ENCODE measurements at regions not wholly inside any gene's neighbourhood (a gene's known extent, or its start where the extent isn't known, plus 50 kb on each side); places are given as distances from the start of the nearest gene placed in this dataset.
A peak's percentile ranks its signal among the peaks of the same experiment; 100 is the strongest.

DNA sequence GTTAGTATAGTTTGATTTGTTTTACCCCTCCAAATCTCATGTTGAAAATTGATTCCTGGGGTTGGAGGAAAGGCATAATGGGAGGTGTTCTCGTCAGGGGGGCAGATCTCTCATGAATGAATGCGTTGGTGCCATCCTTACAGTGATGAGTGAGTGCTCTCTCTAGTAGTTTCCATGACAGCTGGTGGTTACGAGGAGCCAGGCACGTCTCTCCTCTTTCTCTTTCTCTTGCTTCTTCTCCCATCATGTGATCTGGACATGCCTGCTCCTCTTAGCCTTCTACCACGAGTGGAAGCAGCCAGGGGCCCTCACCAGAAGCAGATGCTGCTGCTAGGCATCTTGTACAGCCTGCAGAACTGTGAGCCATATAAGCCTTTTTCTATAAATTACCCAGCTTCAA lies 454.1 kb downstream of the EFNA5 start:
- DNase-seq (ENCODE audit: low spot score): no peak

GRCh38 chr5:107215611-107216010 lies 455.1 kb downstream of the EFNA5 start:
- no peak for DNase-seq (ENCODE audit: low spot score)

- DNase-seq (ENCODE audit: low spot score): no peak
Observed at GRCh38 chr5:107213025-107213424, 457.7 kb downstream of the EFNA5 start.

- DNase-seq (ENCODE audit: low spot score): no peak
Observed at GRCh38 chr5:107211630-107212029, 459.1 kb downstream of the EFNA5 start.

DNA sequence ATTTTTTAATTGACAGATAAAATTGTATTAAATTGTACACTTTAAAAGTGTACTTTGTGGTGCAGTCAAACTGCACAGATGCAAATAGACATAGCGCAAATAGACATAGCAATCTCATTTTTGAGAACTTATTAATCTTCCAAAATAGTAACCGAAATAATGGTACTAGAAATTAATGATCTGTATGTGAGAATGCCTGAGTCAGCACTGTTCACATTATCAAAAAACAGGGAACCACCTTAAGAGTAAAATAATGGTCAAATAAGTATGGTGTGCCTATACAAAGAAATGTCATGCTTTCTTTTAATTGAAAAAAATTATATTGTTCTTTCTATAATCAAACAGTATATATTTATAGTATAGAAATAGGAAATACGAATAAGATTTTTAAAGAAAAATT lies 461.9 kb downstream of the EFNA5 start:
- DNase-seq (ENCODE audit: low spot score): no peak

- DNase-seq (ENCODE audit: low spot score): no peak
Observed at GRCh38 chr5:107204413-107204812, 466.3 kb downstream of the EFNA5 start.

GRCh38 chr5:107203243-107203642 lies 467.5 kb downstream of the EFNA5 start:
- no peak for DNase-seq (ENCODE audit: low spot score)

- DNase-seq (ENCODE audit: low spot score): no peak
Observed at GRCh38 chr5:107199756-107200155, 471.0 kb downstream of the EFNA5 start.

GRCh38 chr5:107196500-107197059 lies 474.2 kb downstream of the EFNA5 start:
- DNase-seq (ENCODE audit: low spot score): no peak

DNA sequence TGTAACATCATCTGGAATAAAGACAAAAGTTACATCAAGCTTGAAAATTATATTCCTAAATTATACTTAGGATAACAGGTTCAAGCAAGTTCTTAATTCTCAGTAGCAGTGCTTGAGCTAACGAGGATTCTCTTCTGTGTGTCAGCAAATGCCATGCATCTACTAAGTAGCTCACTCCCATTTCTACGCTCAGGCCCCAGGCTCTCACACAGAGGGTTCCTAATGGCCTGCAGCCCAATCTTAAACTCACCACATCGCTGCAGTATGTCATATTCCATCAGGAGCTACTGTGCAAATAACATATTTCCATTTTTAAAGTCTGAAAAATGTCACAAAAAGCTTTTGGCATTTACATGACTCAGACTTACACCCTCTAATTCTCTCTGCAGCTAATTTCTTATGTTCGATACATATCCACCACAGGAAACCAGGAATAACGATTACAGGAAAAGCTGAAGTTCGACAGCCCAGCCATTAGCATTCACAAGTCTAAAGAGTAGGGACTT lies 474.8 kb downstream of the EFNA5 start:
- no peak for DNase-seq (ENCODE audit: low spot score)

DNA sequence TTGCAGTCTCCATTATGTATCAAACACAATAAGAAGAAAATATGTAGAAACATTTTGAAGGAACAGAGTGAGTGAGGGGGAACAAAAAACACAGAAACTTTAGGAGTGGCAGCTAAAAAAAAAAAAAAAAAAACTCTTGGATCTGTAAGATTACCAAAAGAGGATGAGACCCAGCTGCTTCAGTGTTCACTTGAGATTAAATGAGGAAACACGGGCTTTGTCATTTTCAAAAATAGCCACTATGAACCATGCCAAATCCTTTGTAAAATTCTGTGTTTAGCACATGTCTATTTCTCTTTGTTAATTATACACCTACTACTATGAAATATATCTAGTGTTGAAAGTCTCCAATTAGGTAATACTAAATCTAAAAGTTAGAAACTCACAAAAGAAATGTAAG lies 485.9 kb downstream of the EFNA5 start:
- no peak for DNase-seq (ENCODE audit: low spot score)

DNA sequence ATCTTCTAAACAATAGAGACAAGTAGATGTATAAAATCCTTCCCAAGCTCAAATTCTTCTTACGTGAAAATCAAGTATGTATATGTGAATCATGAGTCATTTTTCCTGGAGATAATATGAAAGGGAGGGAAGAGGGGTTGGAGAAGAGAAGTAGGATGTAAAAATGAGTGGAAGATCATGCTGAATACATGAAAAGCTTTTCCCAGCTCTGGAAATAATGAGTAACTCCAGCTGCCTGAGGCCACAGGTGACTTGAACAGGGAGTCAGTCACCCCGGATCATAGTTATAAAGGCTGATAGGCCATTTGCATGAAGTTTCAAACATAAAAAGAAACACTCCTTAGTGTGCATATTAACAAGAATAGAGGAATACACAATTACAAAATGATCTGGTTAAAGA lies 486.7 kb downstream of the EFNA5 start:
- no peak for DNase-seq (ENCODE audit: low spot score)

DNA sequence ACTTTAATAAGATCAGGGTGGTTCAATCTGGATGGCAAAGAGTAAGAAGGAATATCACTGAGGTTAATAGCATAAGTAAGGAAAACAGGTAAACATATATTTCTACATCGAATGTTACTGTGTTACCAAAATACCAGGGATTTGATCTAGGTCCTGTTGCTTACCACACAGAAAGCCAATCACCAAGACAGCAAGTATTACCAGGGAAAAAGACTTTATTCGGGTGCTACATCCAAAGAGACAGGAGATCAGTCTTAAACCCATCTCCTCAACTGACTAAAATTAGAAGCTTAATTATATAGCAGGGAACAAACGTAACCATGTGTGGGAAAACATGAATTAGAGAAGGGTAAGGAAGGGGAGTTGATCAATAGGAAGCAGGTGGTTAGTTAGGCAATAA lies 500.1 kb downstream of the EFNA5 start:
- no peak for DNase-seq (ENCODE audit: low spot score)

DNA sequence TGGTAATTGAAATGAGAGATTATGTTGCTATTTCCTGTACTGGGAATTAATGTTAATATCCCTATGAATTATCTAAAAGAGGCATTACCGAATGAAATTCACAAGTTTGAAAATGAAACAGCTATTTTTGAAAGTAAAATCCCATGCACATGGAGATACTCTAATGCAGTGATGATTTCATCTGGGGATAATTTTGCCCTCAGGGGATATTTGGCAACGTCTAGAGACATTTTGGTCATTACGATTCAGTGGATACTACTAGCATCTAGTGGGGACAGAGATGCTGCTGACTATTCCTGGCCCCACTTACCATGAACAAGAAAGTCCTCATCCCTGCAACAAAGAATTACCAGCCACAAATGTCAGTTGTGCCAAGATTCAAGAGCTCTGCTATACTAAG lies 500.9 kb downstream of the EFNA5 start:
- DNase-seq (ENCODE audit: low spot score): no peak

GRCh38 chr5:107168848-107169752 lies 501.6 kb downstream of the EFNA5 start:
- DNase-seq (ENCODE audit: low spot score): no peak

DNA sequence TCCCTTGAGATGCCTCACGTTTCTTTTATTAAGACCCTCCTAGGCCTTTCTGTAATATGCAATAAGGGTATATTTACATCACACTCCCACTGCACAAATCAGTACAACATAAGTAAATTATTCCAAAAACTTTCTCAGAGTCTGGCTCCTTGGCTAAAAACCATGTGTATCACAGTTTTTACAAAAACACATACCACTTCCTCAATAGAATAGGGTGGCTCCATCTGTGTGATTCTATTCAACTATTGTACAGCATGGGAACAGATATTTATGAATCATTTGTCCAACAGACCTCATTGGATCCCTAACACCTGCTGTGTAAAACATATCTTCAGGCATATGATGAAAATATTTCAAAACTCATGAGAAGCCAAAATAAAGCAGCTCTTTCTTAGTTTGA lies 502.7 kb downstream of the EFNA5 start:
- DNase-seq (ENCODE audit: low spot score): no peak

- no peak for DNase-seq (ENCODE audit: low spot score)
Observed at GRCh38 chr5:107165296-107165695, 505.4 kb downstream of the EFNA5 start.

DNA sequence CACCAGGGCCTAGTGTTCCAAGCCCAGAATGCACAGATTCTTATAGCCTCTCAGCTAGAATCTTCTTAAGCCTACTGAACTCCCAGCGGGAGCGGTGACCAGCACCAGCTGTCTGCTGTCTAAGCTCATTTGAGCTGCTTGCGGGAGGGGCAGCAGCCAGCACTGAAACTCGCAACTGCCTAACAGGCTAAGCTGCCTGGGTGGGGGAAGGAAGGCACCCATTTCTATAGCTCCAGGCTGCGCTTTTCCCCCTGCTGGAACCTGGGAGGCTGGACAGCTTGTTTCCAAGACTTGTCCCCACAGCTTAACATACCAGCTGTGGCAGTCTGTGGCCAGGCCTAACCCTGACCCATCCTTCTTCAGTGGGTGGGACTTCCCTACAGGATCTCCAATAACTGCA lies 512.9 kb downstream of the EFNA5 start:
- peak; percentile 45 for DNase-seq (ENCODE audit: low spot score)

DNA sequence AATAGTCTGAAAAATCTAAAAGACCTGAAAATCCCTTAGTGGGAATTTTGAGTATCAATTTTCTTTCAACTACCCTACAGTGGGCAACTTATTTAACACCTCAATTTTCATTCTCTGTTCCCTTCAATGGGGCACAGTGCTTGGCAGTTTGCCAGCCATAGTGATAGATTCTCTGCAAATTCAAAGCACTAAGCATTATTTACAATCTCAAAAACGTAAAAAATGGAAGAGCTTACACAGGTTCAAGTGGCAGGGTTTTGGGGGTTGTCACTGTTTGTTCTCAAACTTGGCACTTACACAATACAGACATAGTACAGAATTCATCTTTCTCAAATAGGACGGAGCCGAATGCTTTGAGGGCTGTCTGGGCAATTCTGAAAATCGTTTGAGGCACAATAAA lies 515.0 kb downstream of the EFNA5 start:
- DNase-seq (ENCODE audit: low spot score): no peak

DNA sequence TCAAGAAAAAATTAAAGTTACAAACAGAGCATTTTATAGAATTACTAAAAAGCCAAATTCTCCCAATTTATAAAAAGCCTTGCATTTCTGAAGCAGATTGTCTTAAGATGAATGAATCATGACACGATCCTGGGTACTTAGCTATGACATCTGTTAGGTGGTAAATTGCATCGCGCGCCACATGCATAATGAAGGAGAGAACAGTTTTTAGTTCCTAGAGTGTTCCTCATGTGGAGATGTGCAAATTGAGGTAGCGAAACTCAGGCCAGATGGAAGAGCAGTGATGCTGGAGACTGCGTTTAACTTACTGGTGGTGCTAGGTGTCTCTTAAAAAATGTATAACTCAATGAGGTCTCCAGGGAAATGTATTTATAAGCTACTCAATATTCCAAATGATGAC lies 516.1 kb downstream of the EFNA5 start:
- DNase-seq (ENCODE audit: low spot score): no peak

GRCh38 chr5:107153283-107153682 lies 517.5 kb downstream of the EFNA5 start:
- no peak for DNase-seq (ENCODE audit: low spot score)

DNA sequence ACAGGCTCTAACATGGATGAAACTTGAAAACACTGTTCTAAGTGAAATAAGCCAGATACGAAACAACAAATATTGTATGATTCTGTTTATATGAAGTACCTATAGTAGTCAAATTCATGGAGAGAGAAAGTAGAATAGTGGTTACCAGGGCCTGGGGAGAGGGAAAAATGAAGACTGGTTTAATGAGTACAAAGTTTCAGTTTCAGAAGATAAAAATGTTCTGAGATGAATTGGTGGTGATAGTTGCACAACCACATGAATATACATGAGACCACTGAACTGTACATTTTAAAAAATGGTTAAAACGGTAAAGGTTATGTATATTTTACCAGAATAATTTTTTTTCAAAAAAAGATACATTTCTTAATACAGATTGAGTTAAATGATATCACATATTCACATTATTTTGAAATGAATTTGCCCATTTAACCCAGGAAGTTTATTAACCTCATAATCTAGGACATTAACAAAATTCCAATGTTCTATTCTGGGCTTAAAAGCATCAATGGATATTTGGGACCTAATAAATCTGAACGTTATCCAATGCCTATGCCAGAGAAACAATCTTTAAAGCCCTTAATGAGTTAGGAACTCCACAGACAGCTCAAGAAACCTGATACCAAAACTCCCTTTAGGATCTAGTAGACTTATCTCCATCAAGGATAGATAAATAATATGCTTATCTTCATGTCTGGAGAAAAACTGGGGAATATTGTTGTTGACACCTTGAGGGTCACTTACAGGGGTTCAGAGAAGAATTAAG lies 521.3 kb downstream of the EFNA5 start:
- DNase-seq (ENCODE audit: low spot score): no peak

DNA sequence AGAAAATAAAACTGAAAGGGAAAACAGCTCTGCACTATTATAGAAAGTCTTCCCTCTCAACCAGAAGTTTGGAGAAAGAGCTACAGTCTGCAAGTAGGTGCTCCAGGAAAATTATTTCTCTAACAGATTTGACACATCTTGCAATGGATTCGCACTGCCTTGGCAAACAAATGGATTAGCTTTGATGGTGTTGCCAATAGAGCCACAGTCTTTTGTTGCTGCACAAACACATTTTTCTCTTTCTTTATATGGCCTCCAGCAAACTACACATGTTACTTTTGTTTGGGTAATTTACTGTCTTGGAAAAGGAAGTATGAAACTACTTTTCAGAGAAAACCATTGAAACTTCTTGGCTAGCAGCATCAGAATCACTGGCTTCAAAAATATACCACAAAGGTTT lies 523.1 kb downstream of the EFNA5 start:
- DNase-seq (ENCODE audit: low spot score): no peak

All from ecto neural progenitor cell (in vitro differentiated cells).